HEK293 (cell line): ENCODE measurements at regions not wholly inside any gene's neighbourhood (a gene's known extent, or its start where the extent isn't known, plus 50 kb on each side); places are given as distances from the start of the nearest gene placed in this dataset.

ENCODE experiments used
- CTCF ChIA-PET: fragments of 350-600 bp; formaldehyde crosslinking; extraction: SDS; loops from one replicate; lab custom pipeline; 2021; ENCODE audit warnings: antibody characterized with exemption; lab: Yijun Ruan, JAX
- POLR2A ChIA-PET: fragments of 300-600 bp; formaldehyde crosslinking; extraction: SDS; loops from one replicate; lab custom pipeline; 2020; ENCODE audit warnings: antibody characterized with exemption, inconsistent platforms; lab: Yijun Ruan, JAX
- H3K27ac ChIP-seq: fragments of 200-500 bp; sonication (Bioruptor generic); 2 replicates; pipeline ENCODE4 v1.5.1; 2014; ENCODE audit warnings: low read depth, low read length, control low read depth, inconsistent platforms; ENCODE audit errors: extremely low read depth
- H3K36me3 ChIP-seq, 2 experiments: fragments of 200-500 bp in 1 of 2; sonication (Bioruptor generic) in 1 of 2; 1 replicate in 1 of 2; 2 replicates in 1 of 2; pipeline ENCODE4 v1.5.1; 2014 to 2017; ENCODE audit warnings: inconsistent platforms in 2 of 2, low read length in 2 of 2; ENCODE audit not compliant: control insufficient read depth in 2 of 2, insufficient read depth in 1 of 2
- H3K4me1 ChIP-seq: fragments of 200-500 bp; sonication (Bioruptor generic); 2 replicates; pipeline ENCODE4 v1.5.1; 2014; ENCODE audit warnings: mild to moderate bottlenecking, low read length, inconsistent platforms; ENCODE audit not compliant: control insufficient read depth, insufficient read depth
- H3K4me3 ChIP-seq: 2 replicates; pipeline ENCODE4 v1.5.1; 2011; ENCODE audit warnings: low read depth, mild to moderate bottlenecking, control low read depth, low read length, moderate library complexity
- H3K9me3 ChIP-seq: fragments of 200-500 bp; sonication (Bioruptor generic); 2 replicates; pipeline ENCODE4 v1.5.1; 2014; ENCODE audit warnings: low read depth, low read length, inconsistent platforms; ENCODE audit not compliant: control insufficient read depth, insufficient read depth
- BCL11B ChIP-seq: fragments of 450-650 bp; formaldehyde crosslinking; IDR thresholded peaks from 2 replicates; pipeline ENCODE4 v1.5.1; 2016; ENCODE audit warnings: low read depth, missing biosample characterization, missing genetic modification characterization
- EGR2 ChIP-seq: fragments of 450-650 bp; formaldehyde crosslinking; IDR thresholded peaks from 2 replicates; pipeline ENCODE4 v1.5.1; 2016; ENCODE audit warnings: low read depth, missing biosample characterization, missing genetic modification characterization
- GLI4 ChIP-seq: fragments of 450-650 bp; formaldehyde crosslinking; IDR thresholded peaks from 2 replicates; pipeline ENCODE4 v1.5.1; 2016; ENCODE audit warnings: missing biosample characterization, missing genetic modification characterization
- KLF1 ChIP-seq: fragments of 450-650 bp; formaldehyde crosslinking; IDR thresholded peaks from 2 replicates; pipeline ENCODE4 v1.5.1; 2016; ENCODE audit warnings: missing biosample characterization, missing genetic modification characterization
- OSR2 ChIP-seq: fragments of 450-650 bp; formaldehyde crosslinking; IDR thresholded peaks from 2 replicates; pipeline ENCODE4 v1.5.1; 2016; ENCODE audit warnings: missing biosample characterization, missing genetic modification characterization
- OVOL3 ChIP-seq: fragments of 450-650 bp; formaldehyde crosslinking; IDR thresholded peaks from 2 replicates; pipeline ENCODE4 v1.5.1; 2016; ENCODE audit warnings: missing biosample characterization, missing genetic modification characterization
- YY1 ChIP-seq: fragments of 450-650 bp; formaldehyde crosslinking; IDR thresholded peaks from 2 replicates; pipeline ENCODE4 v1.5.1; 2018; ENCODE audit warnings: missing biosample characterization, missing genetic modification characterization
- ZBTB20 ChIP-seq: fragments of 450-650 bp; formaldehyde crosslinking; IDR thresholded peaks from 2 replicates; pipeline ENCODE4 v1.5.1; 2016; ENCODE audit warnings: missing biosample characterization, missing genetic modification characterization
- ZBTB21 ChIP-seq: fragments of 450-650 bp; formaldehyde crosslinking; IDR thresholded peaks from 2 replicates; pipeline ENCODE4 v1.5.1; 2017; ENCODE audit warnings: missing biosample characterization, missing genetic modification characterization
- ZIC2 ChIP-seq: fragments of 450-650 bp; formaldehyde crosslinking; IDR thresholded peaks from 2 replicates; pipeline ENCODE4 v1.5.1; 2016; ENCODE audit warnings: missing biosample characterization, missing genetic modification characterization
- ZNF169 ChIP-seq: fragments of 450-650 bp; formaldehyde crosslinking; IDR thresholded peaks from 2 replicates; pipeline ENCODE4 v1.5.1; 2016; ENCODE audit warnings: missing biosample characterization, missing genetic modification characterization
- ZNF23 ChIP-seq: fragments of 450-650 bp; formaldehyde crosslinking; IDR thresholded peaks from 2 replicates; pipeline ENCODE4 v1.5.1; 2016; ENCODE audit warnings: missing biosample characterization, missing genetic modification characterization, borderline replicate concordance
- ZNF248 ChIP-seq: fragments of 450-650 bp; formaldehyde crosslinking; IDR thresholded peaks from 2 replicates; pipeline ENCODE4 v1.5.1; 2017; ENCODE audit warnings: missing biosample characterization, missing genetic modification characterization
- ZNF394 ChIP-seq: fragments of 450-650 bp; formaldehyde crosslinking; IDR thresholded peaks from 2 replicates; pipeline ENCODE4 v1.5.1; 2016; ENCODE audit warnings: missing biosample characterization, missing genetic modification characterization, mild to moderate bottlenecking, moderate library complexity, borderline replicate concordance
- ZNF488 ChIP-seq: fragments of 450-650 bp; formaldehyde crosslinking; IDR thresholded peaks from 2 replicates; pipeline ENCODE4 v1.5.1; 2016; ENCODE audit warnings: missing biosample characterization, missing genetic modification characterization
- ZNF521 ChIP-seq: fragments of 450-650 bp; formaldehyde crosslinking; IDR thresholded peaks from 2 replicates; pipeline ENCODE4 v1.5.1; 2017; ENCODE audit warnings: missing biosample characterization, mild to moderate bottlenecking, missing genetic modification characterization
- ZNF529 ChIP-seq: fragments of 450-650 bp; formaldehyde crosslinking; IDR thresholded peaks from 2 replicates; pipeline ENCODE4 v1.5.1; 2017; ENCODE audit warnings: missing genetic modification characterization, missing biosample characterization; ENCODE audit not compliant: insufficient replicate concordance
- ZNF549 ChIP-seq: fragments of 450-650 bp; IDR thresholded peaks from 2 replicates; pipeline ENCODE4 v1.5.1; 2018; ENCODE audit warnings: missing biosample characterization, missing genetic modification characterization, mild to moderate bottlenecking, inconsistent platforms, moderate library complexity
- ZNF561 ChIP-seq: fragments of 450-650 bp; IDR thresholded peaks from 2 replicates; pipeline ENCODE4 v1.5.1; 2018; ENCODE audit warnings: missing biosample characterization, missing genetic modification characterization, borderline replicate concordance
- ZNF600 ChIP-seq: fragments of 450-650 bp; formaldehyde crosslinking; IDR thresholded peaks from 2 replicates; pipeline ENCODE4 v1.5.1; 2016; ENCODE audit warnings: missing biosample characterization, missing genetic modification characterization
- ZNF639 ChIP-seq: fragments of 450-650 bp; formaldehyde crosslinking; IDR thresholded peaks from 2 replicates; pipeline ENCODE4 v1.5.1; 2016; ENCODE audit warnings: missing biosample characterization, missing genetic modification characterization
- ZNF654 ChIP-seq: fragments of 450-650 bp; formaldehyde crosslinking; IDR thresholded peaks from 2 replicates; pipeline ENCODE4 v1.5.1; 2016; ENCODE audit warnings: low read depth, missing biosample characterization, missing genetic modification characterization
- ZNF658 ChIP-seq: fragments of 450-650 bp; formaldehyde crosslinking; IDR thresholded peaks from 2 replicates; pipeline ENCODE4; 2016; ENCODE audit warnings: missing biosample characterization, missing genetic modification characterization
- ZNF692 ChIP-seq: fragments of 450-650 bp; formaldehyde crosslinking; IDR thresholded peaks from 2 replicates; pipeline ENCODE4 v1.5.1; 2016; ENCODE audit warnings: missing biosample characterization, missing genetic modification characterization
- ZNF701 ChIP-seq: fragments of 450-650 bp; formaldehyde crosslinking; IDR thresholded peaks from 2 replicates; pipeline ENCODE4 v1.5.1; 2016; ENCODE audit warnings: missing biosample characterization, missing genetic modification characterization
- ZNF837 ChIP-seq: fragments of 450-650 bp; formaldehyde crosslinking; IDR thresholded peaks from 2 replicates; pipeline ENCODE4 v1.5.1; 2016; ENCODE audit warnings: missing biosample characterization, missing genetic modification characterization
- ZSCAN18 ChIP-seq: fragments of 450-650 bp; formaldehyde crosslinking; IDR thresholded peaks from 2 replicates; pipeline ENCODE4 v1.5.1; 2016; ENCODE audit warnings: missing biosample characterization, missing genetic modification characterization
- ZXDB ChIP-seq: fragments of 450-650 bp; formaldehyde crosslinking; IDR thresholded peaks from 2 replicates; pipeline ENCODE4 v1.5.1; 2016; ENCODE audit warnings: missing biosample characterization, missing genetic modification characterization

- CTCF ChIA-PET: no interaction called here
Observed at GRCh38 chr5:30197662-30198061, 995.8 kb upstream of the CDH6 start.

GRCh38 chr5:30195036-30195435 is 998.5 kb upstream of the CDH6 start:
- Histone ChIP-seq H3K9me3 (no peaks in the 10 kb centered on the region), H3K27ac (no peak overlapping the region), H3K4me3 (no peak overlapping the region), H3K36me3 (no peaks in the 10 kb centered on the region), H3K4me1 (no peaks in the 10 kb centered on the region)
- CTCF ChIA-PET: no interaction called here
- TF ChIP-seq ZNF23: no peak
- POLR2A ChIA-PET: no interaction called here

More at GRCh38 chr5:30197662-30198061, 995.8 kb upstream of the CDH6 start:
- Histone ChIP-seq H3K9me3 (no peaks in the 10 kb centered on the region), H3K36me3 (no peaks in the 10 kb centered on the region), H3K4me1 (no peaks in the 10 kb centered on the region), H3K27ac (no peak overlapping the region), H3K4me3 (no peak overlapping the region)
- POLR2A ChIA-PET: no interaction called here
- TF ChIP-seq ZXDB (tag by site-specific recombination): no peak
- no peak for TF ChIP-seq ZNF837 (tag by site-specific recombination)
- no peak for TF ChIP-seq ZNF639 (tag by site-specific recombination)

GRCh38 chr5:30194595-30194994 is 998.9 kb upstream of the CDH6 start:
- H3K36me3 ChIP-seq: no peaks in the 10 kb centered on the region
- no peak overlapping the region for H3K27ac ChIP-seq
- POLR2A ChIA-PET: no interaction called here
- H3K4me1 ChIP-seq: no peaks in the 10 kb centered on the region
- H3K9me3 ChIP-seq: no peaks in the 10 kb centered on the region
- no peak for TF ChIP-seq ZBTB21 (tag by site-specific recombination)
- no peak for TF ChIP-seq OVOL3 (tag by site-specific recombination)
- no peak for TF ChIP-seq ZNF529
- TF ChIP-seq ZNF658: no peak
- TF ChIP-seq ZNF701 (tag by site-specific recombination): no peak
- no peak for TF ChIP-seq ZNF561
- TF ChIP-seq BCL11B (tag by site-specific recombination): no peak
- TF ChIP-seq ZNF837 (tag by site-specific recombination): no peak
- TF ChIP-seq KLF1: no peak
- TF ChIP-seq ZNF248 (tag by site-specific recombination): no peak
- no peak for TF ChIP-seq ZIC2
- TF ChIP-seq ZNF488 (tag by site-specific recombination): no peak
- TF ChIP-seq ZNF654 (tag by site-specific recombination): no peak
- no peak for TF ChIP-seq ZNF394
- TF ChIP-seq, all 188 proteins: peak for 0
- no peak overlapping the region for H3K4me3 ChIP-seq
- CTCF ChIA-PET: no interaction called here

GRCh38 chr5:30183795-30184194 is 1009.7 kb upstream of the CDH6 start:
- Histone ChIP-seq H3K36me3 (no peaks in the 10 kb centered on the region), H3K4me3 (no peak overlapping the region), H3K9me3 (no peaks in the 10 kb centered on the region), H3K27ac (no peak overlapping the region), H3K4me1 (no peaks in the 10 kb centered on the region)
- ChIA-PET POLR2A (no interaction called here), CTCF (no interaction called here)
- no peak for TF ChIP-seq ZNF692 (tag by site-specific recombination)
- no peak for TF ChIP-seq ZSCAN18 (tag by site-specific recombination)
- no peak for TF ChIP-seq ZBTB20 (tag by site-specific recombination)
- TF ChIP-seq OSR2 (tag by site-specific recombination): no peak
- no peak for TF ChIP-seq GLI4 (tag by site-specific recombination)
- TF ChIP-seq EGR2 (tag by site-specific recombination): no peak
- TF ChIP-seq ZNF529: no peak
- no peak for TF ChIP-seq ZNF169 (tag by site-specific recombination)
- TF ChIP-seq ZNF549 (tag by site-specific recombination): no peak
- TF ChIP-seq YY1 (tag by site-specific recombination): no peak
- TF ChIP-seq ZNF600 (tag by site-specific recombination): no peak
- no peak for TF ChIP-seq ZNF521
